ENCODE measurements at regions not wholly inside any gene's neighbourhood (a gene's known extent, or its start where the extent isn't known, plus 50 kb on each side); places are given as distances from the start of the nearest gene placed in this dataset.

DNA sequence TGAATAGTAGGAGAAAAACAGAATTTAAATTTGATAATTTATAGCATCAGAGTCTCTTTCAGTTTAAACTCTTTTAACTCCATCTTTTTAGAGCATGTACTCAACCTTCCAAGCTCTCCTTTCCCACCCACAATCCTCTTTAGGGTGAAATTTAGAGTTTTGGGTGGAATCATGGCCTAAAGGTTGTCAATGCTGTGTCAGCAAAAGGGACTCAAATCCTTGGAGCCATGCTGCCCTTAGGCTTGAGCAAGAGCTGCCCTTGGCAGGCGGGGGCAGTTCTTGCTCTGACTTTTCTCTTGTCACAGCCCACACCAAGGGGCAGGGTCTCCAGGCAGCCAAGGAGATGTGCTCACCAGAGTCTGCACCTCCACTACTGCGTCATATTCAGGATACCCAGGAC lies 102.4 kb downstream of the MTX3 start:
- TF ChIP-seq, protein P1, sequence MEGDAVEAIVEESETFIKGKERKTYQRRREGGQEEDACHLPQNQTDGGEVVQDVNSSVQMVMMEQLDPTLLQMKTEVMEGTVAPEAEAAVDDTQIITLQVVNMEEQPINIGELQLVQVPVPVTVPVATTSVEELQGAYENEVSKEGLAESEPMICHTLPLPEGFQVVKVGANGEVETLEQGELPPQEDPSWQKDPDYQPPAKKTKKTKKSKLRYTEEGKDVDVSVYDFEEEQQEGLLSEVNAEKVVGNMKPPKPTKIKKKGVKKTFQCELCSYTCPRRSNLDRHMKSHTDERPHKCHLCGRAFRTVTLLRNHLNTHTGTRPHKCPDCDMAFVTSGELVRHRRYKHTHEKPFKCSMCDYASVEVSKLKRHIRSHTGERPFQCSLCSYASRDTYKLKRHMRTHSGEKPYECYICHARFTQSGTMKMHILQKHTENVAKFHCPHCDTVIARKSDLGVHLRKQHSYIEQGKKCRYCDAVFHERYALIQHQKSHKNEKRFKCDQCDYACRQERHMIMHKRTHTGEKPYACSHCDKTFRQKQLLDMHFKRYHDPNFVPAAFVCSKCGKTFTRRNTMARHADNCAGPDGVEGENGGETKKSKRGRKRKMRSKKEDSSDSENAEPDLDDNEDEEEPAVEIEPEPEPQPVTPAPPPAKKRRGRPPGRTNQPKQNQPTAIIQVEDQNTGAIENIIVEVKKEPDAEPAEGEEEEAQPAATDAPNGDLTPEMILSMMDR (IDR thresholded peaks at IDR 0.05), result no peak
- no peak for TF ChIP-seq EZH2phosphoT487 (IDR thresholded peaks at IDR 0.05)
